Upper lobe of left lung (tissue), 6 donors: ENCODE measurements at regions not wholly inside any gene's neighbourhood (a gene's known extent, or its start where the extent isn't known, plus 50 kb on each side); places are given as distances from the start of the nearest gene placed in this dataset.

ENCODE experiments used
- ATAC-seq, 2 donors: fragments of 200-7000 bp; cut with Tn5 transposase; one replicate each; pipeline ENCODE4 v1.9.1; 2022; ENCODE audit warnings: mild to moderate bottlenecking in 2 of 2, moderate library complexity in 2 of 2; ENCODE audit not compliant: low FRiP score in 2 of 2
- DNase-seq, 2 donors: peaks; one replicate each; pipeline ENCODE4 v3.0.0-alpha.2; 2019 to 2020
- H3K27ac ChIP-seq, 4 donors: fragments of 200-600 bp; sonication (generic); one replicate each; pipeline ENCODE4 v1.5.1; 2016 to 2019
- H3K27me3 ChIP-seq, 4 donors: fragments of 200-600 bp; sonication (generic); one replicate each; pipeline ENCODE4 v1.5.1; 2017 to 2019
- H3K36me3 ChIP-seq, 4 donors: fragments of 200-600 bp; sonication (generic); one replicate each; pipeline ENCODE4 v1.5.1; 2016 to 2019
- H3K4me1 ChIP-seq, 4 donors: fragments of 200-600 bp; sonication (generic); one replicate each; pipeline ENCODE4 v1.5.1; 2018 to 2019
- H3K4me3 ChIP-seq, 4 donors: fragments of 200-600 bp; sonication (generic); one replicate each; pipeline ENCODE4 v1.5.1; 2017 to 2019; ENCODE audit warnings: mild to moderate bottlenecking in 2 of 4, moderate library complexity in 1 of 4
- H3K9me3 ChIP-seq, 4 donors: fragments of 200-600 bp; sonication (generic); one replicate each; pipeline ENCODE4 v1.5.1; 2018 to 2019
- CTCF ChIP-seq, 6 experiments: fragments of 450-650 bp in 4 of 6; fragments of 200-600 bp in 2 of 6; sonication (generic) in 2 of 6; IDR thresholded peaks; one replicate each; pipeline ENCODE4 v1.5.1; 2016 to 2019; ENCODE audit warnings: antibody characterized with exemption in 6 of 6
- EP300 ChIP-seq, 4 donors: sonication (generic); formaldehyde crosslinking; IDR thresholded peaks; one replicate each; pipeline ENCODE4 v1.5.1; 2017; ENCODE audit warnings: antibody characterized with exemption in 4 of 4, control low read depth in 2 of 4
- POLR2A ChIP-seq, 4 donors: fragments of 450-650 bp; IDR thresholded peaks; one replicate each; pipeline ENCODE4 v1.5.1; 2016 to 2017; ENCODE audit warnings: antibody characterized with exemption in 4 of 4, mild to moderate bottlenecking in 2 of 4
- POLR2AphosphoS5 ChIP-seq, 2 donors: sonication (generic); formaldehyde crosslinking; IDR thresholded peaks; one replicate each; pipeline ENCODE4 v1.5.1; 2017; ENCODE audit warnings: antibody characterized with exemption in 2 of 2
- WGBS, 2 donors: methylation state at CpG; one replicate each; pipeline ENCODE4 v1.1.5; 2017 to 2018; 5-methylcytosine and 5-hydroxymethylcytosine counted together
- donor health status: DM: no; HTN: no; CAD: no; lungs with moderate emphysema.
- donor health status: DM: no; HTN: yes; CAD: no; lungs with severe emphysema.

GRCh38 chr2:235382601-235383000 lies 111.2 kb upstream of the AGAP1 start:
- H3K27ac ChIP-seq = no peak overlapping the region
- TF ChIP-seq POLR2A (IDR thresholded peaks at IDR 0.05) = no peak
- TF ChIP-seq CTCF (IDR thresholded peaks at IDR 0.05) = no peak
- no peak for TF ChIP-seq POLR2AphosphoS5 (IDR thresholded peaks at IDR 0.05)
- TF ChIP-seq EP300 (IDR thresholded peaks at IDR 0.05) = no peak

GRCh38 chr2:235383272-235383843 lies 110.5 kb upstream of the AGAP1 start:
- 78 to 87% methylated on average over 8 of the region's 8 CpGs for WGBS, 2 donors
- no peaks in the 10 kb centered on the region for H3K9me3 ChIP-seq
- no peak for TF ChIP-seq EP300 (IDR thresholded peaks at IDR 0.05)
- no peak for TF ChIP-seq POLR2A (IDR thresholded peaks at IDR 0.05)
- TF ChIP-seq POLR2AphosphoS5 (IDR thresholded peaks at IDR 0.05) = no peak
- TF ChIP-seq CTCF (IDR thresholded peaks at IDR 0.05) = no peak
- no peaks in the 10 kb centered on the region for H3K4me1 ChIP-seq
- H3K36me3 ChIP-seq = no peaks in the 10 kb centered on the region
- no peak for DNase-seq
- no peak overlapping the region for H3K27ac ChIP-seq
- no peak overlapping the region for H3K4me3 ChIP-seq
- ATAC-seq = no peak
- no peaks in the 10 kb centered on the region for H3K27me3 ChIP-seq

More at GRCh38 chr2:235382601-235383000, 111.2 kb upstream of the AGAP1 start:
- no peak overlapping the region for H3K4me3 ChIP-seq
- WGBS, 2 donors = 87 to 91% methylated on average over 3 of the region's 3 CpGs
- DNase-seq = no peak
- no peaks in the 10 kb centered on the region for H3K36me3 ChIP-seq
- H3K4me1 ChIP-seq = no peaks in the 10 kb centered on the region
- no peak for ATAC-seq
- H3K27me3 ChIP-seq = no peaks in the 10 kb centered on the region
- H3K9me3 ChIP-seq = no peaks in the 10 kb centered on the region

- TF ChIP-seq POLR2AphosphoS5 (IDR thresholded peaks at IDR 0.05) (no peak), POLR2A (IDR thresholded peaks at IDR 0.05) (no peak)
- Histone ChIP-seq H3K27me3 (no peaks in the 10 kb centered on the region), H3K9me3 (no peaks in the 10 kb centered on the region), H3K4me1 (no peaks in the 10 kb centered on the region), H3K4me3 (no peak overlapping the region), H3K27ac (no peak overlapping the region), H3K36me3 (no peaks in the 10 kb centered on the region)
- WGBS, 2 donors = 88 to 100% methylated on average over 2 to 24 of the region's 24 CpGs
- peak in 1 of 2 donors; percentile 65 for DNase-seq
- ATAC-seq = no peak
Measured at GRCh38 chr2:235384624-235385023, 109.2 kb upstream of the AGAP1 start.

GRCh38 chr2:235389626-235390025 lies 104.2 kb upstream of the AGAP1 start:
- Histone ChIP-seq H3K9me3 (no peaks in the 10 kb centered on the region), H3K4me1 (no peaks in the 10 kb centered on the region), H3K4me3 (no peak overlapping the region), H3K27ac (no peak overlapping the region), H3K36me3 (no peaks in the 10 kb centered on the region), H3K27me3 (no peaks in the 10 kb centered on the region)
- ATAC-seq = no peak
- DNase-seq = no peak
- TF ChIP-seq POLR2AphosphoS5 (IDR thresholded peaks at IDR 0.05) (no peak), EP300 (IDR thresholded peaks at IDR 0.05) (no peak), POLR2A (IDR thresholded peaks at IDR 0.05) (no peak), CTCF (IDR thresholded peaks at IDR 0.05) (no peak)
- 90 to 93% methylated on average over 5 of the region's 5 CpGs for WGBS, 2 donors

- Histone ChIP-seq H3K27ac (no peak overlapping the region), H3K36me3 (no peaks in the 10 kb centered on the region), H3K9me3 (no peaks in the 10 kb centered on the region), H3K4me1 (no peaks in the 10 kb centered on the region), H3K4me3 (no peak overlapping the region), H3K27me3 (no peaks in the 10 kb centered on the region)
- ATAC-seq (peak in 1 of 2 donors; percentile 39), DNase-seq (peak in 1 of 2 donors; percentile 34)
- TF ChIP-seq POLR2A (IDR thresholded peaks at IDR 0.05) (no peak), CTCF (IDR thresholded peaks at IDR 0.05) (no peak), EP300 (IDR thresholded peaks at IDR 0.05) (no peak), POLR2AphosphoS5 (IDR thresholded peaks at IDR 0.05) (no peak)
- WGBS, 2 donors = 58 to 79% methylated on average over 13 of the region's 13 CpGs
Measured at GRCh38 chr2:235390108-235390815, 103.6 kb upstream of the AGAP1 start.
